Glutamatergic neuron (in vitro differentiated cells): ENCODE measurements at regions not wholly inside any gene's neighbourhood (a gene's known extent, or its start where the extent isn't known, plus 50 kb on each side); places are given as distances from the start of the nearest gene placed in this dataset.

Source experiments
- DNase-seq: peaks from one replicate; pipeline ENCODE4 v3.0.0; 2022
- H3K27ac Mint-ChIP-seq: one replicate; pipeline ENCODE4 v1.8.0; 2020; ENCODE audit warnings: mild to moderate bottlenecking, mixed read lengths, inconsistent platforms; ENCODE audit not compliant: unreplicated experiment
- H3K27me3 Mint-ChIP-seq: one replicate; pipeline ENCODE4 v1.8.0; 2020; ENCODE audit warnings: mild to moderate bottlenecking, moderate library complexity, mixed read lengths, inconsistent platforms; ENCODE audit not compliant: unreplicated experiment
- H3K36me3 Mint-ChIP-seq: one replicate; pipeline ENCODE4 v1.8.0; 2020; ENCODE audit warnings: mild to moderate bottlenecking, mixed read lengths, inconsistent platforms; ENCODE audit not compliant: unreplicated experiment
- H3K4me1 Mint-ChIP-seq: one replicate; pipeline ENCODE4 v1.8.0; 2020; ENCODE audit warnings: mild to moderate bottlenecking, low read depth, mixed read lengths, inconsistent platforms; ENCODE audit not compliant: unreplicated experiment
- H3K4me3 Mint-ChIP-seq: one replicate; pipeline ENCODE4 v1.8.0; 2020; ENCODE audit warnings: mild to moderate bottlenecking, mixed read lengths, inconsistent platforms; ENCODE audit not compliant: unreplicated experiment
- H3K9me3 Mint-ChIP-seq: one replicate; pipeline ENCODE4 v1.8.0; 2020; ENCODE audit warnings: mild to moderate bottlenecking, moderate library complexity, mixed read lengths, inconsistent platforms; ENCODE audit not compliant: unreplicated experiment
- CTCF ChIP-seq: fragments of 200-600 bp; sonication (generic); IDR thresholded peaks from one replicate; pipeline ENCODE4 v1.5.0; 2021; ENCODE audit not compliant: partially characterized antibody, unreplicated experiment

- Mint-ChIP-seq H3K4me3 (no peak overlapping the region), H3K27ac (no peak overlapping the region), H3K36me3 (no peaks in the 10 kb centered on the region), H3K27me3 (no peaks in the 10 kb centered on the region), H3K4me1 (peaks cover 14% of the 10 kb centered on the region), H3K9me3 (no peaks in the 10 kb centered on the region)
- no peak for TF ChIP-seq CTCF
- DNase-seq: no peak
Measured at GRCh38 chr12:59020073-59020946, 100.0 kb upstream of the LRIG3 start.

GRCh38 chr12:59014885-59015284 is 94.6 kb upstream of the LRIG3 start:
- TF ChIP-seq CTCF: no peak
- H3K4me1 Mint-ChIP-seq: peaks cover 21% of the 10 kb centered on the region
- H3K27ac Mint-ChIP-seq: no peak overlapping the region
- H3K36me3 Mint-ChIP-seq: no peaks in the 10 kb centered on the region
- no peak overlapping the region for H3K4me3 Mint-ChIP-seq
- DNase-seq: no peak
- no peaks in the 10 kb centered on the region for H3K27me3 Mint-ChIP-seq
- no peaks in the 10 kb centered on the region for H3K9me3 Mint-ChIP-seq

- no peak for TF ChIP-seq CTCF
- no peak for DNase-seq
- H3K9me3 Mint-ChIP-seq: peaks cover 1% of the 10 kb centered on the region
Measured at GRCh38 chr12:59010941-59011340, 90.6 kb upstream of the LRIG3 start.

GRCh38 chr12:59010118-59010517 is 89.8 kb upstream of the LRIG3 start:
- Mint-ChIP-seq H3K4me3 (no peak overlapping the region), H3K27ac (no peak overlapping the region), H3K9me3 (peaks cover 1% of the 10 kb centered on the region), H3K4me1 (peaks cover 18% of the 10 kb centered on the region), H3K27me3 (no peaks in the 10 kb centered on the region), H3K36me3 (no peaks in the 10 kb centered on the region)
- no peak for DNase-seq
- TF ChIP-seq CTCF: no peak

More at GRCh38 chr12:59010941-59011340, 90.6 kb upstream of the LRIG3 start:
- Mint-ChIP-seq H3K4me3 (no peak overlapping the region), H3K27ac (no peak overlapping the region), H3K36me3 (no peaks in the 10 kb centered on the region), H3K27me3 (no peaks in the 10 kb centered on the region), H3K4me1 (peaks cover 12% of the 10 kb centered on the region)

- Mint-ChIP-seq H3K9me3 (peaks cover 1% of the 10 kb centered on the region), H3K4me3 (no peak overlapping the region), H3K27ac (no peak overlapping the region), H3K36me3 (no peaks in the 10 kb centered on the region), H3K27me3 (no peaks in the 10 kb centered on the region), H3K4me1 (peaks cover 21% of the 10 kb centered on the region)
- no peak for TF ChIP-seq CTCF
- no peak for DNase-seq
Measured at GRCh38 chr12:59007620-59008019, 87.3 kb upstream of the LRIG3 start.
